Right ventricle myocardium superior (tissue), 1 donor: ENCODE measurements at regions not wholly inside any gene's neighbourhood (a gene's known extent, or its start where the extent isn't known, plus 50 kb on each side); places are given as distances from the start of the nearest gene placed in this dataset.

Experiments
- ATAC-seq: fragments of 200-7000 bp; cut with Tn5 transposase; one replicate; pipeline ENCODE4 v1.9.1; 2020; ENCODE audit warnings: mild to moderate bottlenecking; ENCODE audit not compliant: poor library complexity
- DNase-seq: peaks from one replicate; pipeline ENCODE4 v3.0.0-alpha.2; 2020
- intact Hi-C: fragments of 100-400 bp; cut with DNase I; formaldehyde crosslinking; loops from one replicate; pipeline ENCODE4 v1.11.2; 2022
- donor health status: DM: no; HTN: yes; CAD: no; lungs with severe emphysema.

DNA sequence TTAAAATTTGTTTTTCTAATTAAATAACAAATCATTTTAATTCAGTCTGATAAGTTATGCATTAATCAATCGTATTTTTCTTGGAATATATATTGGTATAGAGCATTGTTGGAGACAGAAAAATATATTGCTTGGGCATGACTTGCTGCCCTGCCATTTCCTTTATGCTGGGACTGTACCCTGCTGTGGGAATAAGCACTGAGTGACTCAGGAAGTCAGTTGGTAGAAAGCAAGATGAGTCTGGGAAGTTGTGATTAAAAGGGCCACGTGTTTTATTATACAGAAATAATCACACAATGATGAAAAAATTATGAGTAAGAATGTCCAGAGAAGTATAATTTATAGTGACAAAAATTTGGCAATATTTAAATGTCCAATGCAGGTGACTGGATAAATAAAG lies 139.5 kb downstream of the KIF18A start:
- ATAC-seq (no peak), DNase-seq (no peak)
- intact Hi-C loops, result no loop called here

DNA sequence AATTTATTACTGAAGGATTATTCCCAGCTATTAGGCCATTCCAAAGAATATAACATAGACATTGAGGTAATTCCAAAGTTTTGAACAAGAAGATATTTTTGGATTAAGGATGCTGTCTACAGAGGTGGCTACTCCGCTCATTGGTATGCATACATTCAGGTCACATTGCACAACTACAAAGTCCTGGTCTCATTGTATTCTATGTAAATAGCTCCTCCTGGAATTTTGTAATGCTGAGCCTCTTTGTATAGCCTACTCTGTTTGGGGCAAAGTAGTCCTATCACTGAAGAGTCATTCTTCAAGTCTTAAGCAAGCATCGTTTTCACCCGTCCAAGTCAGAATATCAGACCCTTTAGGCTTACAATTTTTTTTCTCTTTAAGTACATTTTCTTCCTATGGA lies 142.4 kb downstream of the KIF18A start:
- intact Hi-C loops, result no loop called here
- ATAC-seq (no peak), DNase-seq (no peak)

DNA sequence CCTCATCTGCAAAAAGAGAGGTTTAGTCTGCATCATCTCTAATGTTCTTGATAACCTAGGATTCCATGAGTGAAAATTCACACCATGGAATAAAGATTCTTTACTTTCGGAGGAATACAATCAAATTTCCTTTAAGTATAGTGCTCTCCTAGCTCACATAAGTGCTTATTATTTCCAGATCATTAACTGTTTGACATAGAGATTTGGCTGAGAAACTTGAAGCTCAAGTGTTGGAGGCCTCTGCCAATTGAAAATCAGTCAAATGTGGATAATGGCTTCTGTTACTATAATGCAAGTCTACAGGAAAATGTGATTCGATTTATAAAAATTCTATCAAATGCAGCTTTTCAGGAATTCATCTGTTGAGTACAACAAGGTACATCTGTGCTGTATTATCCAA lies 144.6 kb downstream of the KIF18A start:
- no peak for DNase-seq
- intact Hi-C loops, result no loop called here
- ATAC-seq, result no peak

DNA sequence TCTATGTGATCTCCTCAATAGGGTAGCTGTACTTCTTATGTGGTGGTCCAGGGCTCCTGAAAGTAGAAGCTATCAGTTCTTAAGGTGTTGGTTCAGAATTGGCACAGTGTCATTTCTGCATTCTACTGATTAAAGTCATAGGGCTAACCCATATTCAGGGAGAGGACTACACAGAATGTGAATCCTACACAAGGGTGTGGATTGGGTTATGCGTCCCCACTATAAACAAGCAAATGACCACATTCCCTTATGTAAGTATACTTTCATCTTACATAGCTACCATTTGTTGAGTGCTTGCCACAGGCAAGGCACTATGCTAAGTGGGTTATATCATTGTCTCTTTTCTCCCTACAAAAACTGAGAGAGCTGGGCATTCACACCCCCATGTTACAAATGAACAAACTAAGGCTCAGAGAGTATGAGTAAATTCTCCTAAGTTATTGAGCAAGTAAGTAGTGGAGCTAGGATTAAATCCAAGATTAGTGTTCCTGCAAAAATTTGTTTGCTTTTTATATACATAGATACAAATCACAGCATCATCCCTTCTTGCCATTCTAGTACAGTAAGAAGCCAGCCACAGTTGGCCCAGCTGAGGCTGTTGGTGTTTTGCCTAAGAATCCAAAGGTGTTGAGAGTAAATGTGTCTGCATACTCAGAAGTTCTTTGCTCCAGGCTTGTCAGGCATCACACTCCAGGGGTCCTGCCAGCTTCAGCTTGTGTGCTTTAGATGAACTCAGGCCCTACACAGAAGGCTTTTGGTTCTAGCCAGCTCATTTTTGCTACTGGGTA lies 157.8 kb downstream of the KIF18A start:
- ATAC-seq (no peak), DNase-seq (no peak)
- intact Hi-C loops, result no loop called here

DNA sequence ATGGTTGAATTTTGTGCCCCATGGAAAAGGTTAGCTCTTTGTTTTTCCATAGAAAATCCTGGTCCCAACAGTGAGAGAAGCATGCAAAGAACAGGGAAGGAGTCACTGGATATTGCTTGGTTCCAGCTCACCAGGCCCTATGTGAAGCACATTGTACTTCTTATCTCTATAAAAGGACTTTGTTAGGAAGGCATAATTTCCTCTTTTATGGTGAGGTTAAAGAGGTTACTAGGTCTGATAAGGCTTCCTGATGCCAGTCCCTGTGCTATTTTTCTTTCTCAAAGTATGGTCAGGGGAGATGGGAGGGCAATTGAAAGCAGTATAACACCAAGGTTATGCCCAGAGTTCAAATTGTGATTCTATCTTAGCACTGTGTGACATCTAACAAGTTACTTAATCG lies 162.6 kb downstream of the KIF18A start:
- ATAC-seq (no peak), DNase-seq (no peak)
- intact Hi-C loops, result no loop called here

DNA sequence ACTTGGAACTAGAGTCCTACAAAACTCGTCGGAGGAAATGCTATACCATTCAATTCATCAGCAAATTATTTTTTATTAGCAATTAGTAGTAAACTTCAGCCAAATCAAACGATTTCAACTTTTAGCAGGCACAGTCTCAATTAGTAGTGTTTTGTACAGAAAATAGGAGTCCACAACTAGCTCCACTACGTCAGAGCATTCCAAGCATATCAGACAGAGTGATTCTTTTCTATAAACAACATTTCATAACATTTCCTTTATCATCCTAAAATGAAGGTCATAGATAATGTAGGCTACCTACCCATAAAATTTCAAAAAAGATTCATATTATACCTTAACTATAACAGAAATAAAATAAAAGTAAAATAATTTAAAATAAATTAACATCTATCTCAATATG lies 169.9 kb downstream of the KIF18A start:
- DNase-seq (no peak), ATAC-seq (no peak)
- intact Hi-C loops, result no loop called here

DNA sequence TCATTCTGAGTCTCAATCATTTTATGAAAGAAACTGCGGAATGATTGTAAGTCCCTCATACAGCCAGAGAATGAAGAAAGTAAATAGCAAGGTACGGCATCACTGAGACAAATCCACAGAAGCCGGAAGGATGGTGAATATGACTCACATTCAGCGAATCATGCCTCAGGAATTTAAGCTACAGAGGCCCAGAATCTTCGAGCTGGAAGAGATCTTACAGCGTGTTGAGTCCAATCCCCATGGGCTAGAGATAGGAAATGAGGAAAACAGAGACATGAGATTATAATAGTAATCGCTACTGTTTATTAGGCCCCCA lies 173.2 kb downstream of the KIF18A start:
- no peak for DNase-seq
- ATAC-seq, result no peak
- intact Hi-C loops, result no loop called here

DNA sequence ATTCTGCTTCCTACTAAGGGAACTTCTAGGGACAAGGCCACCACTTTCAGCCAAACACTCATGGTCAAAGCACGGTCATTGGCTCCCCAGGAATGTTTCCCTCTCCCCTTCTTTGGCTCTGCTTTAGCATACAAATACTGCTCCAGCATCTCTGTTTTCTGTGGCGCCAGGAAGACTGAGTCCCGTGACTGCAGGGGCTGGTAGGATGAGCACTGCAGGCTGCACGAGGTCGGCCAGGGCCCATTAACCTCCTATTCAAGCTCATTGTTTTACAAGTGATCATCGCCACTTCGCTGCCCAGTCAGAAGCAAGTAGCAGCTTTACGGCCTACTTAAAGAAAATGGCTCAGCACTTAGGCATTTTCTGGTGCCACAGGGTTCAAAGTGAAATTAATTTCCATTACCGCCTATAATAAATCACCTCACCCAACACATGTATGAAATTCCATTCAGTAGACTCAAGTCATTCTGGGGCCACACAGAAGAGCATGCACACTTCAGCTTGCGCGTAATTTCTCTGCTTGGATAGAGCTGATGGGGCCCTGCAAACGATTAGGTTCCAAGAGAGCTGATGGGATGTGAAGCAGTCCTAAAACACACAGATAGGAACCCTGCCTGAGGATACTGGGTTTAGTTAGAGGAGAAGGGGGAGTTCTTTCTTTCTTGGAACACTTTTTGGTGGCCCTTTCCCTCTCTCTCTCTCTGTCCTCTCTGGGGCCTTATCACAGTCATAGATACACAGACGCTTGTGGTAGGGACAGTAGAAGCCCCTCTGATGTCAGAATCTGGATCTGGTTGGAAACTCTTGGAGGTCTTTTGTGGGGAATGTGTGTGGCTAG lies 173.7 kb downstream of the KIF18A start:
- DNase-seq, result no peak
- intact Hi-C loops, result no loop called here
- ATAC-seq, result no peak

DNA sequence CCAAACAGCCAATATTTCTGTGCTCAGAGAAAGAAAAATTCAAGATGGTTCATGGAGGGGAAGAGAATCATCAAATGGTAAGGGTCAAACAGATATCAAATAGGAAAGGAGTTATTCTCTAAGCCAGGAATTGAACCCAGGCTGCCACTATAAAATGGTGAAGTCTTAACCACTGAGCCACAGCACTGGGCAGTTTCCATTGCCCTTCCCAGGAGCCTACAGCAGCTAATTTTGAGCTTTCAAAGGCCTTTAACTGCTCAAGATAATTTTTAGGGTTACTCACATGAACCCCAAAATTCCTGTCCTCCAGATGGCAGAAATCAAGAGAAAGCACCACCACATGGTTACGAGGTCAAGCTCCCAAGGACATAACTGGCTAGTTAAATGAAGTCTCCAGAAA lies 176.2 kb downstream of the KIF18A start:
- ATAC-seq (no peak), DNase-seq (no peak)
- intact Hi-C loops, result no loop called here

DNA sequence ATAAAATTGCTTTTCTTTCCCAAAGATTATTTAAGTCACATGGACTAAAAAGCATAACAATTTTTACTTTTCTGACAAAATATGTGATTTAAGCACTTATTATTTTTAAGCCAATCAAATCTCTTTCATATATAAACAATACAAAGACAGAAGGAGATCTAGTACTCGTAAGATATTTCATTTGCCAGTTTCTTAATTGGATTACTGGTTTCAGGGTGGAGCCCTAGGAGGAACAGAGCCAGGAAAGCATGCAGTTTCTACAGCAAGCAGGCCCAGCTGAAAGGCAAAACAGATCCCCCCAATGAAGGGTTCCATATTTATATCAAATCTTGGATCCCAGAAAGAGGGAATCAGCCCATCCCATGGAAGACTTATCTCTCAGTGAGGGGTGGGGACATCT lies 177.0 kb downstream of the KIF18A start:
- DNase-seq (no peak), ATAC-seq (no peak)
- intact Hi-C loops, result no loop called here

DNA sequence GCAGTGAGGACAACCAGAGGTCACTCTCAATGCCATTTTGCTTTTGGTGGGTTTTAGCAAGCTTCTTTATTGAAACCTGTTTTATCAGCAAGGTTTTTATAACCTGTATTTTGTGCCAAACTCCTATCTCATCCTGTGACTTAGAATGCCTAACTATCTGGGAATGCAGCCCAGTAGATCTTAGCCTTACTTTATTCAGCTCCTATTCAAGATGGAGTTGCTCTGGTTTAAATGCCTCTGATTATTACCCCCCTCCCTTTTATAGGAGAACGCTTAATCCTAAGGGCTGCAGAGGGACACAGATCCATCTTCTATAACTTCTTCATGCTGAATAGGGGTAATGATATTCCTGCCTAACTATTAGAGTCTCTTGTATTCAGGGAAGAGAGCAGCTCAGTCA lies 179.1 kb downstream of the KIF18A start:
- ATAC-seq (no peak), DNase-seq (no peak)
- intact Hi-C loops, result no loop called here

DNA sequence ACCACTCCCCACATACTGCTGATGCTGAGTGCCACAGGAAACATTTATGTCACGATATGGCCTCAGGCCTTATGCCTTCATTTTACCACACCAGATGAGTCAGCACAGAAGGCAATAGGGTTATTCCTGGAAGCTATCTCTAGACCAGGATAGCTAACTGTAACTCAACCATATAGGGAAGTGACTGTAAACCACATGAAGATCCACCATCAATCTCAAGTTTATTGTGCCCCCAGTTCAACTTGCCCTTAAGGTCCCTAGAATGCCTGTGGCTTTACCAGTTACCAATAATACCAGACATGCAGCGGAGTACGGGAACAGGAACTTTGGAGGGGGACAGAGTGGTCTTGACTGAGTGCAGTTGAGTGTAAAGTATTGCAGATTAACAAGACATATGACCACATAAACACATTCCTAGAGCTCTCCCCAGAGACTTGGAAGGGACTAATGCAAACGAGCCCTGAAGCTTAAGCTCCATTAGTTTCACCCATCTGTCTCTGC lies 180.9 kb downstream of the KIF18A start:
- ATAC-seq (no peak), DNase-seq (no peak)
- intact Hi-C loops, result no loop called here

DNA sequence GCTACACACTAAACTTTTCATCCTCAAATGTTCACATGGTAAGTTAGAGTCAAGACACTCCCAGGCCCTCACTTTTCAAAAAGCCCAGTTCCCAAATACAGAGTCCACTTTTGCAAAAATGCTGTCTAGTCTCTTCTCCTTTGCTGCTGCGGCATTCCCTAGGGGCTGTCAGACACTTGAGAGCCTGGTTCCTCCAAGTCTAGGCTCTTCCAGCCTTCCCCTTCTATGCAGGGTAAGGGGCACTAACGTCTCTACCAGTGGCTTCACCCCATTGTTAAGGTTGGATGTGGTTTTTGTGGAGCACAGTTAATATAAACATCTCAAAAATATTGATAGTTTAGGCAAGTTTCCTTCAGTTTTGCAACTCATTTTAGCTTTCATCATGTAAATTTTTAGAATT lies 181.5 kb downstream of the KIF18A start:
- ATAC-seq, result no peak
- intact Hi-C loops, result no loop called here
- DNase-seq, result no peak

DNA sequence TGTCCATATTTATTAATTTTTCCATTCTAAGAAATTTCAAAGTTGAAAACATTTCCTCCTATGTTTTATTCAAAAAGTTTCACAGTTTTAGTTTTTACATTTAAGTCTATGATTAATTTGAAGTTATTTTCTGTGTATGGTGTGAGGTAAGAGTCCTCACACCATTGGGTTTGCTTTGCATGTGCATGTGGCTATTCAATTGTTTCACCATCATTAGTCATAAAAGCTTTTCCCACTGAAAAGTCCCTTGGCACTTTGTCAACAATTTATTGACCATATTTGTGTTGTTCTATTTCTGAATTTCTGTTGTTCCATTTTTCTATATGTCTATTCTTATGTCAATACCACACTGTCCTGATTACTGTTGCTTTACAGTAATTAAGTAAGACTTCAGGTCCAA lies 186.5 kb downstream of the KIF18A start:
- intact Hi-C loops, result no loop called here
- DNase-seq (no peak), ATAC-seq (no peak)

DNA sequence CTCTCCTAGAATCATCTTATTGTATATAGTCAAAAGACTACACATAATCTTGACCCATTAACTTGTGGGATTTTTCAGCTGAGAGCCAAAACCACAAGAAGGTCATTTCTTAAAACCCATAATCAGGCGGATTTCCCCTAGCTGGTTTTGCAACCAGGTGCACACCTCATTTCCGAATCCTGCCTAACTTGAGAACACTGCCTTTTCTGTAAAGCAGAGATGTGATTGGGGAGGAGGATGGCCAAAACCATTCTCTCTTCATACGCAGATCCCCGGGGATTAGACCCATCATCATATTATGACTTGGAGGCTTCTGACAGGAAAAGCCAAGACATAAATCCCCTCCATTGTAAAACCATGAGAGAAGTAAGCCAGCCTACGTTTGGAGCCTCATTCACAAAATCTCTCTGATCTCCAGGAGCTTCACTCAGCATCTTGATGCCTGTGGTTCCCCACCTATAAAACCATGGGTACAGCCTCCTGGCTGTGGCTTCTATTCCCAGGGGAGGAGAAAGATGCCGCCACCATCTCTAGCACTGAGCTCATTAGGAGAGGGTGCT lies 191.3 kb downstream of the KIF18A start:
- intact Hi-C loops, result no loop called here
- ATAC-seq (no peak), DNase-seq (no peak)

DNA sequence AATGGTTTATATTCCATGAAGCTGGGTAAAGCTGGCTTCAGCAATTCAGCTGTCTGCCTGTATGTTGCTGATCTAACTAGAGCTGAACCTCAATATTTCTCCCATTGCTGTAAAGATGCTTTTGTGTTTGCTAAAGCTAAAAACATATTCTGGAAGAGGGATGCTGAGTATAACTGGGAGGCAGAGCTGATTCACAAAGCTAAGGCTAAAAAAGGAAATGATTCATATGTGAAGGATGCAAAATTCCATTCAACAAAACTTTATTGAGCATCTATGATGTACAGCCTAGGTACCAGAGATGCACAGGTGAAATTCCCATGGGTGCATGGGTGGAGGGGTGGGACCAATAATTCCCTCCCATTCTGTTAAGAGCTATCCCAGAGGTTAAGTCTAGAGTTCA lies 193.9 kb downstream of the KIF18A start:
- intact Hi-C loops, result no loop called here
- no peak for ATAC-seq
- DNase-seq, result no peak

DNA sequence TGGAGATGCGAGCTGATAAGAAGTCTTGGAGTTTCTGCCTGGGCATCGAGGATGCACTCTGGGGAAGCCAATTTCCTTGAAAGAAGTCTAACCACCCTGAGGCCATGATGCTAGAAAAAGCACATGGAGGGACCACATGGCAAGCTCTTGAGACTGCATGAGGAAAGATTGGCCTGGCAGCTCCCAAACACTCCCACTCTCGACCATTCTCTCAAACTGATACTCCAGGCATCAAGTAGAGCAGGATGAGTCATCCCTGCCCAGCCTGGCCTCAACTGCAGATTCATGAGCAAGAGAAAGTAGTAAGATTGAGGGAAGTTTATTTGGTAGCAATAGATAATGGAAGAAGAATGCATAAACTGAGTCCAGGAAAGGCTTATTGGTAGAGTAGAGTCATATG lies 194.3 kb downstream of the KIF18A start:
- DNase-seq (no peak), ATAC-seq (no peak)
- intact Hi-C loops, result no loop called here

DNA sequence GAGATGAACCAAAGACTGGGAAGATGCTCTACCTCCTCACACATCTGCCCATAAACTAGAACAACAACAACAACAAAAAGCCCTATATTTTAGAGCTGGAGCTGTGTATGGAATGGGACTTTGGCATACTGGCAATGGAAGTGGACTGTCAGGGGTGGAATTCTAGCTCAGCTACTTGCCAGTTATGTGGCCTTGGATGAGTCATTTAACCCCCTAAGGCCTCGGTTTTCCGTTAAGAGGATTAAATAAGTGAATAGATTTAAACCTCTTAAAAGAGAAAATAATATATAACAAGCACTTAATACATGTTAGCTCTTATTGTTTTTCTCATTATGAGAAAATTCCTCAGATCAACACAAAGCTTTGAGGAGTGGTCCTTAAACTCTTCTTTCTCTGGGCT lies 195.0 kb downstream of the KIF18A start:
- no peak for ATAC-seq
- DNase-seq, result no peak
- intact Hi-C loops, result no loop called here

DNA sequence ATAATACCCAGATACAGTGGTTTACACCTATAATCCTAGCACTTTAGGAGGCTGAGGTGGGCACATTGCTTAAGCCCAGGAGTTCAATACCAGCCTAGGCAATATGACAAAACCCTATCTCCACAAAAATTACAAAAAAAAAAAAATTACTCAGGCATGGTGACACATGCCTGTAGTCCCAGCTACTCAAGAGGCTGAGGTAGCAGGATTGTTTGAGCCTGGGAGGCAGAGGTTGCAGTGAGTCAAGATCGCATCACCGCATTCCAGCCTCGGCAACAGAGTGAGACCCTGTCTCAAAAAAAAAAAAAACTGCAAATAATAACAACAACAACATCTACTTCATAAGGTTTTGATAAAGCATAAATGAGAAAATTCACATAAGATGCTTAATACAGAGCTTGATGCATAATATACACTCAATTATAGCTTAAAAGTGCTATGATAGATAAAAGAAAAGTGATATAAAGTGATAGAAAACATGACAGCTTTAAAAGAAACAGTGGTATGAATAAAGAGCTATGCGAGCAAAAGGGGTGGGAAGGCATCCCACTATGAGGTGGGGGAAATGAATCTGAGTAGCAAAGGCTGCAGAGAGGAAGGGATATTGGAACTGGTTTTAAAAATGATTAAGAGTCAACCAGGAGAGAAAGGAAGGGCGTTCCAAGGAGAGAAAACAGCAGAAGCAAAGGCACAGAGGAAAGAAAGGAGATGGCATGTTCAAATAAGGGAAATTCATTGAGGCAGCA lies 197.6 kb downstream of the KIF18A start:
- no peak for DNase-seq
- intact Hi-C loops, result no loop called here
- no peak for ATAC-seq
